ENCODE measurements at regions not wholly inside any gene's neighbourhood (a gene's known extent, or its start where the extent isn't known, plus 50 kb on each side); places are given as distances from the start of the nearest gene placed in this dataset.

DNA sequence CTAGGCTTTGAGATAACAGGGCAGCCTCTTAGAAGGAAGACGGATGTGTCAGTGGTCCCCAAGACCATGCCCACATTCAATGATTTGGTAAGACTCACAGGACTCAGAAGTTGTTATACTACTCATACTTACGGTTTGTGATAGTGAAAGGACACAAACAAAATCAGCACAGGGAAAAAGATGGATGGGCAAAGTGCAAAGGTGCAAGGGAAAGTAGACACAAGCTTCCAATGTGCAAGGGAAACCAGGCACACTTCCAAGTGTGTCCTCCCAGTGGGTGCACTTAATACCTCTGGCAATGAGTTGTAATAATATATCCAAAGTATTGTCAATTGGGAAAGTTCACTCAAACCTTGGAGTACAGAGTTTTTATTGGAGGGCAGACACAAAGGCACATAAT is 53.8 kb upstream of the VCX start:
- no peak for DNase-seq (ENCODE audit: low read depth, low spot score)

DNA sequence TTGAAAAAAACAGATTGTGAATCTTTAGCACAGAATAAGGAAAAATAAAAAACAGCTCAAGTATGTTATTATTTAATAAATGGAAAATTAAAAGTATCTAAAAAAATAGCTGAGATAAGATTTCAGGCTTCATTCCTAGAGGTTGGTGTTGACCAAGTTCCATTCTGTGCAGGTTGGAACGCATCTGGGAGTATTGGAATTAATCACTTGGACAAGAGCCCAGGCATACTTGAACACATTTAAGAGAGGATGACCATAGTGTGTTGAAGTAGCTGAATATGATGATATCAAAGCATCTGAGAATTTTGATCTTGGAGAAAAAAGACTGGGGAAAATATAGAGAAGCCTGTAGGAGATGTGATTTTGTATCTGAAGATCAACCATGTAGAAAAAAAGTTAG is 54.6 kb upstream of the VCX start:
- no peak for DNase-seq (ENCODE audit: low read depth, low spot score)

DNA sequence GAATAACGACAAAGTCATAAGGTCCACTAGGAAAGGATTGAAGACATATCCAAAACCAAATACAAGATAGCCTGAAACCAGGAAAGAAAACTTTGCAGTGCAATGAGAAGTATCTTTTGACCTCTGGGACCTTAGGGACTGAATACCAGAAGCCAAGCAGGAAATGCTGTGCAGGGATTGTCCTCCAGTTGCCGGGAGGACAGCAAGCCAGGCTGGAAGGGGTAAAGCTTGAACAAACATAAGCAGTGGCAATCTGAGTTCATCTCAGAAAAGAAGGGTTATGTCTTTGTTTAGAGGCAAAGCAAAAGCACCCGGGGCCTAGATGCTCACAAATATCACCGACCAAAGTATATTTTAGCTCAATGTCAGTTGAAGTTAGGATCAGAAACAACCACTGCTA is 55.3 kb upstream of the VCX start:
- DNase-seq (ENCODE audit: low read depth, low spot score): no peak

DNA sequence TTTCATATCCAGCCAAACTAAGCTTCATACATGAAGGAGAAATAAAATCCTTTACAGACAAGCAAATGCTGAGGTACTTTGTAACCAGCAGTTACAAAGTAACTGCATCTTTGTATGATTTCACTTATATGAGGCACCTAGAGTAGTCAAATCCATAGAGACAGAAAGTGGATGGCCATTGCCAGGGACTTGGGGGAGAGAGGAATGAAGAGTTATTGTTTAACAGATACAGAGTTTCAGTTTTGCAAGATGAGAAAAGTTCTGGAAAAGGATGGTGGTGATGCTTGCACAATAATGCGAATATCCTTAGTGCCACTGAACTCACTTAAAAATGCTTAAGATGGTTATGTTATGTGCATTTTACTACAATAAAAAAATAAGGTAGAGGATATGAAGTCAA is 58.4 kb upstream of the VCX start:
- DNase-seq (ENCODE audit: low read depth, low spot score): no peak

DNA sequence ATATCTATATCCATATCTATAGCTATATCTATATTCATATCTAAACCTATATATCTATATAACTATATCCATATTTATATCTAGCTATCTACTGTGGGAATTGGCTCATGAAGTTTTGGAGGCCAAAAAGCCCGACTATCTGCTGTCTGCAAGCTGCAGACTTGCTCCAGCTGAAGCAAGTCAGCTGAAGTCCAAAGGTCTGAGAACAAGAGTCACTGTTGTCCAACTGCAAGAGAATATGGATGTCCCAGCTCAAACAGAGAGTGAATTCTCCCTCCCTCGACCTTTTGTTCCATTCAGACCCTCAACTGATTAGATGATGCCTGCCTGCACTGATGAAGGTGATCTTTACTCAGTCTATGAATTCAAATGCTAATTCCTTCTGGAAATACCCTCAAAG is 63.3 kb upstream of the VCX start:
- no peak for DNase-seq (ENCODE audit: low read depth, low spot score)

DNA sequence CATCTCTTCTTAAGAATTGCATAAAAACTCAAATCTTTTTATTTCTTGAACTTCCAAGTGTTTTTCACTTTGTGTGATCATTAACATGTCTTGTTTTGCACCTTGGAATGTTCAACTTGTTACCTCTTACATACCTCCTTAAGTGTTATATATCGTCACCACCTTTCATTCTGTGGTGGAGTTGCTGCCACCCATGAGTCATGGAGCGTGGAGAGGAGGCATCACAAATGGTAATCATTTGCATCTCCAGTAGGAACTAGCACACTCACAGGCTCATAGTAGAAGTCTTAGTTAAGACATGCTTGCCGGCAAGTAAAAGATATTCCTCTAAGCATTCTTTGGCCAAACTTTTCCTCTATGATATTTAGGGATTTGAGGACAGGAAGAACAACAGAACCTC is 67.0 kb upstream of the VCX start:
- DNase-seq (ENCODE audit: low read depth, low spot score): no peak

DNA sequence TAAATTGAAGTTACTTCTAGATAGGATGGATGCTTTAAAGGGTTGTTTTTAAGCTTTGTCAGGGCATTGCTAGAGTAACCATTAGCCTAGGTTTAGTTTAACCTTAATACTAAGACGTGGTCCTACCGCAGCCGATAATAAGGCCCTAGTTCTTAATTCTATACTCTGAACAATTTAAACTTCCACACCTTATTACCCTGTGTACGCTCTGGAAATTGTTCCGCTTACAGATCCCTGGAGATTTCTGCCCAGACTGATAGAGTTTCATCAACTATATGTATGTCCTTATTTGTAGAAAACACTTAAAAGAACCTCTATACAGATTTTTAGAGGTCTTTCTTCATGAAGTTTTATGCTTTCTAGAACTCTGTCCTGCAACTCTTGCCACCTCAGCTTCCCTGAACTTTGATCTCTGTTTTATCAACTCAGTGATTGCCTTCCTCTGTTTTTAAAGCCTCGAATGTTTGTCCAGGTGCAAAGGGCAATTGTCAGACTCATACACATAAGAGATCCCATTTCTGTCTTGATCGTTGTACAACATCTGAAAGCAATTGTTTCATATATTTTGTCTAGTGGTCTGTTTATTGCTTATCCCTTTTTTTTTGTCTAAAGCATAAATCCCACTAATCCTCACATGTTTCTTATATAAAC is 71.1 kb upstream of the VCX start:
- DNase-seq (ENCODE audit: low read depth, low spot score): no peak

DNA sequence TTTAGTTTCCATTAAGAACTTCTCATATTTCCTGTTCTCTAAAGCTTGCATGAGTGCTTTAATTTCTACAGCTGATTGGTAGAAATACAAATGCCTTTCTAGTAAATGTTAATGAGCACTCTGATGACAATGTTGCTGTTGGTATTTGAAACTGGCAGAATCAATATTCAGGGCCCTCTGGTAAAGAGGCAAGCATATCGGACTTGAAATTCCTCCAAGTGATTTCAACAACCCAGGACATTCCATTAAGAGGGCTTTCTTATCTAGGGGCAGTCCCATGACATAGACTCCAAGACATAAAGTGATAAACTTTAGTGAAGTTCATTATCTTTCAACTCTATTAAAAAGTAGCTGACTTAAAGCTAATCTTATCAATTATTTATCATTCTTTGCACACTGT is 83.1 kb upstream of the VCX start:
- no peak for DNase-seq (ENCODE audit: low read depth, low spot score)

DNA sequence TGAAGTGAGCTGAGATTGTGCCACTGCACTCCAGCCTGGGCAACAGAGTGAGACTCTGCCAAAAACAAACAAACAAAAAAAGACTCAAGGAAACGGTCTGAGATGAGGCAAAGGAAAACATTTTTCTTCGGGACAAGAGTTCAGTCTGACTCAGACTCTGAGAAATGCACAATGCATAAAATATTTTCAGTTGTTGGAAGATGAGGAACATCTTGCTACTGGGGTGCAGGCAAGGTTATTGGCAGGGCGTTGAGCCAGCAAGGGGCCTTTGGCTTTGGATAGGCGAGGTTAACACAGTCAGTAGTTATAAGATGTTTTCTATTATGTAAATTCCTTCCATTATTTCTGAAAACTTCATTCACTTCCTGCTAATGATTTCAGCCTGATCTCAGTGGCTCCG is 96.1 kb upstream of the VCX start:
- DNase-seq (ENCODE audit: low read depth, low spot score): peak; percentile 29

DNA sequence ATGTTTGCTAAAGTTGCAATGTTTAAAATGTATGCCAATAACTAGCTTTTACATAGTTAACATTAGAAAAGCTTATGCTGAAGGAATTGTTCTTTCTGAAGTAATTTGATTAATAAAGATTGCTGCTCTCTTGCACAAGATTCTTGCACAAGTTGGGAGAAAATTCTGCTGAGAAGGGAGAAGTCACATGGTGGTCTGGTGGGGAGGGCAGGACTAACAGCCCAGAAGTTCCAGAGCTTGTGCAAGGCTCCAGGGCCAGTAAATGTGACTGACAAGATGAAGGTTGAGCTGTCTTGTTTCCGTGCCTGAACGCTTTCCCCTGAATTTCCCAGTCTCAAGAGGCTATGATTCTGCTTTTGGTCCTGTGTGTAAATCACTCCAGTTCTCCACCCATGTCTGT is 112.9 kb upstream of the VCX start:
- DNase-seq (ENCODE audit: low read depth, low spot score): no peak

DNA sequence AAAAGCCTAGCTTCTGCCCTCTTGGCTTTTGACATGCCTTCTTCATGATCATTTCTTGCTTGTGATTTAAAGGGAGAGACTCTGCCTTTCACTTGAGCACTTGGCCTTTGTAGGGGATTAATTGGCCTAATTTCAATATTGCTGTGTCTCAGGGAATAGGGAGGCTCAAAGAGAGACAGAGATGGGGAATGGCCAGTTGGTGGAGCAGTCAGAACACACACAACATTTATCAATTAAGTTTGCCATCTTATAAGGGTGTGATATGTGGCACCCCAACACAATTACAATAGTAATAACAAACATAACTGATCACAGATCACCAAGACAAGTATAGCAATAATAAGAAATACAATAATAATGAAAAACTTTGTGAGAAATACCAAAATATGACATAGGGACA is 122.5 kb upstream of the VCX start:
- no peak for DNase-seq (ENCODE audit: low read depth, low spot score)

DNA sequence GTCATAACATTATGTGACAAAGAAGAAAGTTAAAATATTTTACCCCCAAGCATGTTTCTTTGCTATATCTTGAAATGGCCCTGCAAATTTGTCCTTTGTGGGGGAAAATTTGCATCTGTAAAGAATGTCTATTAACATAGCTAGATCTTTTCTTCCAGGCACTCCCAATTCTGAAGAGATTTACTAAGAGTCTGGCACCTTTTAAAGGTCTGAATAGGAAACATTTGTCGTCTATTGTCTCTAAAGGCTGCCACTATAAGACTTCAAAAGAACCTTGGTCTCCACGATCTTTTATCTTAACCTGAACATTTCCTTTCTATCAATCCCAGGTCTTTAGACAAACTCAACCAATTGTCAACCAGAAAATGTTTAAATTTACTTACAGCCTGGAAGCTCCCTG is 128.6 kb upstream of the VCX start:
- no peak for DNase-seq (ENCODE audit: low read depth, low spot score)

DNA sequence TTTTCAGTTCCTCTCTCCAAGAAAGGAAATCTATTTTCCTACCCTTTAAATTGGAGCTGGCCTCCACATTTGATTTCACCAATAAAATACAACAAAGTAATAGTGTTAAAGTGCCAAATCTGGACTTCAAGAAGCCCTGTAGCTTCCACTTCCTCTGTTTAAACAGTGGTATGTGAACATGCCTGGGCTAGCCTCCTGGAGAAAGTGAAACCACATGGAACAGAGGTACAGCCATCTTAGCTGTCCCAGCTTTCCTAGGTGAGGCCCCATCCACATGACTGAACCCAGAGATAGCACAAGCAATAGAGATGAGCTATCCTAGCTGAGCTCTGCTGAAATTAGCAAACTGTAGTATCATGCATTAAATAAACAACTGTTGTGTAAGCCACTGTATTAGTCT is 131.8 kb upstream of the VCX start:
- DNase-seq (ENCODE audit: low read depth, low spot score): no peak

DNA sequence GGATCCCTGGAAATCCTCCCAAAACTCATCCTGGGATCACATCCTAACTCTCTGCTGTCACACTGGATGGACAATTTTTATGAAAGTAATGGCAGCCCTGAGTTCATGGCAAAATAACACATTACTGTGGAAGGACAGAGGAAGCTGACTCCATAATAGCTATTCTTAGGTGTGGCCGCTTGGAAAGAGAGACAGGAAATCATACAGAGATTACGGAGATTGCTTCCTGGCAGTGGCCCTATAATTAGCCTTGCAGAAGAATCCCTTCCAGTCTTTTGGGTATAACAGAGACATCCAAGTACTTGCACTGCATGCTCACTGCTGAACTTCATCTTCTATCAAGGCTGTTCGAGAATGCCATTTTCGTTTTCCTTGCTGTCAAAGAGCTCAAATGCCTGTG is 133.1 kb upstream of the VCX start:
- no peak for DNase-seq (ENCODE audit: low read depth, low spot score)

DNA sequence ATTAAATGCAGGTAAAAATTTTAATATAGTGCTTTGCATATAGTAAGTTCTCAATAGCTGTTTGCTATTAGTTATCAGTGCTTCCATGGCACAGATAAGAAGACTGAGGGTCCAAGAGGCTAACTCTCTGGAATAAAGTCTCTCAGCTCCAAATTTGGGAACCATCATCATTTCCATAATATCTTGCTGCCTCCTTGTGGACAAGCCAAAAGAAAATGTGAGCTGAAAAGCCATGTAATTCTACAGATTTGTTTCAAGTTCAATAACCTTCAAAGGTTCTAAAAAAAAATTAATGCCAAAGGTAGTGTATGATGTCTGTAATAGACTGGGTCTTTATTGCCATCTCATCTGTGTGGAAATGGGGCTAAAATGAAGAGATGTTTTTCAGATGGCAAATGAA is 136.9 kb upstream of the VCX start:
- no peak for DNase-seq (ENCODE audit: low read depth, low spot score)

DNA sequence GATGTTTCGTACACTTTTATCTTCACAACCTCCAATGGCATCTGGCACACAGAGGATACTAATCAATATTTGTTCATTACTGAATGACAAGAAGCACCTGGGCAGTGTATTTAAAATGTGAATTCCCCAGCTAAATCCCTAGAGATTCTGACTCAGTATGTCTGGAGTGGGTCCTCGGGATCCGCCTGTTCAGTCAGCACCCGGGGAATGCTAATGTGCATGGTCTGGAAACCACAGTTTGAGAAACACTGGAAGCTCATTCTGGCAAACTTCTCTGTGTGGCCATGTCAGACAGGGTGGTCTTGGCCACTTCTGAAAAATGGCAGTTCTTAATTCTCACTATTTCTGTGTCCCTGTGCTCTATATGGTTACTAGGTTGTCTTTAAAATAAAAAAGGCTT is 138.8 kb upstream of the VCX start:
- no peak for DNase-seq (ENCODE audit: low read depth, low spot score)

DNA sequence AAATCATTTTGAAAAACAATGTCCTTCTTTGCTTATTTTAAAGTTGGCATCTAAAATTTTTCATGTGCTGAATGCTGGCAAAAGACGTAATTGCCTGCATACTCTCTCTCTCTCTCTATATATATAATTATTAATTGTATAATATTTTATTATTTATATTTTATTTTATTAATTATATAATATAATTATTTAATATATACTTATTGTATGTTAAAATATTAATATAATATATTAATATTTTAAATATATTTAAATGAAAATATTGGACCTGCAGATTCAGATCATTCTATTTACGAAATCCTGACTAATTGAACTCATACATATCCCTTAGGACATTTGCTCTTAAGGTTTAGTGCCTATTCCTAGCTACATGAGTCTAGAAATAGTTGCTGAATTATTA is 144.7 kb upstream of the VCX start:
- no peak for DNase-seq (ENCODE audit: low read depth, low spot score)

DNA sequence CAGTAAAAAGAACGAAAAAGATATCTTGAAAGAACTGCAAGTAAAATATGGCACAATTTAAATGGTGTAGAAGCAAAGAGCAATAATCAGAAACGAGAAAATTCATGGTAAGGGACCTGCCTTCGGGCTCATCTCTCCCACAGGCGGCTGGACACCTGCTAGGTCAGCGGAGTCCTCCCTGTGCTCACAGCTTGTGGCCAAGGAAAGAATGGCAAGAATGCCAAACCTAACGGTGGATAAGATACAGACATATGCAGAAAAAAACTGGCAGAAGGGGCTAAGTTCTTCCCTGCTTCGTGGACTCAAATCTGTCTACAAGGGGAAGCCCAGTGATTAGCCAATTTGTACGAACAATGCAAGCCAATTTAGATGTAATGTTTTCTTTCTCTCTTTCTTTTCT is 152.1 kb upstream of the VCX start:
- DNase-seq (ENCODE audit: low read depth, low spot score): no peak

DNA sequence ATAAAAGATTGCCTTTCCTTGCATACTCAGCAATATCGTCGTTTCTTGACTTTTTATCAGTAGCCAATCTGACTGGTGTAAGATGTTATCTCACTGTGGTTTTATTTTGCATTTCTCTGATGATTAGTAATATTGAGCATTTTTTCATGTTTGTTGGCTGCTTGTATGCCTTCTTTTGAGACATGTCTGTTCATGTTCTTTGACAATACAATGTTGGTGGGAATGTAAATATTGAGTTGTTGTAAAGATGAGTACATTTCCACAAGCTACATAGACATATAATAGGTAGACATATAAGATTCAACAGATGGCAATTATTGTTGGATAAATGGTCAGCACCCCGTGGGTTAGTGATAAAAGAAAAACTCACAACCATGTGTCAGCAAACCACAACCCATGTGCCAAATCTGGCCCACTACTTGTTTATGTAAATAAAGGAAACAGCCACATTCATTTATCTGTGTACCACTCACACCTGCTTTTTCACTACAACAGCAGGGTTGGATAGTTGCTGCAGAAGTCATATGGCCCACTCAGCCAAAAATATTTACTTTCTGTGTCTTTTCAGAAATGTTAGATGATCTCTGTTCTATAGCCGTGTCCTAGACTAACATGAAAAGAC is 153.1 kb upstream of the VCX start:
- DNase-seq (ENCODE audit: low read depth, low spot score): no peak

DNA sequence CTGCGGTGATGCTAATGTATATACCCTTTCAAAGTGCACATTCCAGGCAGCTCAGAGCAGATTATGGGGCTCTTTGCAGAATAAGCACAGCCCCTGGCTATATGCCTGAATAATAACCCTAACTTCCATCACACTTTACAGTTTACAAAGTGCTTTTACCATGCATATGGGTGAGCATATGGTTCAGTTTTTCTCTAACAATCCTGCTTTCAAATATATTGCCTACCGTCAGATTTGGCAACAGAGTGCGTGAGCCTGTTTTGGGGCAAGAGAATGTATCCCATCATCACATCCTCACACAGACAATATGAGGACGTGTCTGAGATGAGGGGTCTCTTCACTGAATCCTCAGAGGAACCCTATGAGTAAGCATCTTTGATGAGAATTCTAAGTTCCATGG is 162.8 kb upstream of the VCX start:
- DNase-seq (ENCODE audit: low read depth, low spot score): no peak

DNA sequence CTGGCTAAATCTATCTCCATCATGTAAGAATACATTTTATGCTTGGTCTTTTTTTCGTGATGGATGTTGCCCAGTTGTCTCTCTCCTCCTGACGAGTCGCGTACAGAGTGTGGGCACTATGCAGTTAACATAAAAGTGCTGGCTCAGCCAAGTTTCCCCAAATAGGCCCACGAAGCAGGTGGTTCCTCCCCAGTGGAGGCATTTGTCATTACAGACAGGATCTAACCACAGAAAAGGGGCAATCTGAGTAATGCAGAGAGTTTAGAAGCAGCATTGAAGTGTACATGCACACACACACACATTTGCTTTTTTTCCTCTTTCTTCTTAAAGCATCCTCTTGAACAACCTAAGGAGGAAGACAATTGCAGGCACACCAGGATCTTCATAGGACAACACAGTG is 188.7 kb upstream of the VCX start:
- no peak for DNase-seq (ENCODE audit: low read depth, low spot score)

DNA sequence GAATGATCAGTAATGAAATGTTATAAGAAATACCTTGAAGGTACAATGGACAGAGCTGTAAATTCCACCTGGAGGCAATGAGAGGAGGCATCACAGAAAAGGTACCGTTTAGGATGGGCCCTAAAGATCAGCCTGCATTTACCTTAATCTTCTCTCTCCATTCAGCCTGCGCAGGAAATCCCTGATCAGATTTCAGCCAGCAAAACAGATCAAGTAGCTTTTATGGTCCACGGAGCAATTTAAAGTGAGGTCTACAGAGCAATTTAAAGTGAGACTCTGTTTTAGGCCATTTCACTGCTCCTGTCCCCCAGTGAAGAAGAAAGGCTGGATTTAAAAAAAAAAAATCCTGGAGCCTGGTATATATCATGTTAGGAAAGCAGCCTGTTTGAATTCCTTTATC is 195.1 kb upstream of the VCX start:
- DNase-seq (ENCODE audit: low read depth, low spot score): no peak

DNA sequence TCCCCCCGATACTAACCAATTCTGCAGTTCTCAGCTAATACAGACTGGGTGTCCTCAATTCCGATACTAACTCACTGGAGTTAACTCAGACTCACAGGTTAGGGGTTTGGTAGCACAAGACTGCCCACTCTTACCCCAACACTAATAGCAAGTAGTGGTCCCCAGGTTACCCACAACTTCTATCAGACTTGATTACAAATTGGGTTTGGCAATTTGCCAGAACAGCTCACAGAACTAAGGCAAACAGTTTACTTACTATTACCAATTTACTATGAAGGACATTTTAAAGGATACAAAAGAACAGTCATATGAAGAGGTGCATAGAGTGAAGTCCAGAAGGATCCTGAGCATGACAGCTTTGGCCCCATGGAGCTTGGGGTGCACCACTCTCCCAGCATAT is 201.8 kb upstream of the VCX start:
- no peak for DNase-seq (ENCODE audit: low read depth, low spot score)

DNA sequence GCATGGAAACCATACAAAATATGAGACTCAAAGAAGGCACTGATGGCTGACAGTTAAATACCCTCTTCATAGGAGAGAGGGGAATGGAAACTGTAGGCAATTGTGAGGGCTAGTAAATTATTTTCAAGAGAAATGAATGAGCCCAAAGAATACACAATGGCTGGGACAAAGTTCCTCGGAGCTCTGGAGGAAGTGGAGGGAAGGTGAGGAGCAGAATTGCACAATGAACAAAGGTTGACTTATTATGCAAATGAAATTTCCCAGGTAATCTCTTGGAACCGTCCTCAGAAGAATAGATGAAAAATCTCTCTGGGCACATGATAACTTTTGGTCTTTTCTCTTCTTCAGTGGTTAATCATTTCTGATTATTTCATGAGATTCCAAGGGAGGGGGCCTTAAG is 202.6 kb upstream of the VCX start:
- no peak for DNase-seq (ENCODE audit: low read depth, low spot score)
